Natural killer cell (primary cell): ENCODE measurements at regions not wholly inside any gene's neighbourhood (a gene's known extent, or its start where the extent isn't known, plus 50 kb on each side); places are given as distances from the start of the nearest gene placed in this dataset.

ENCODE experiments used
- ATAC-seq, 3 donors: fragments of 150-1000 bp in 2 of 3; fragments of 200-7000 bp in 1 of 3; cut with Tn5 transposase; 1 replicate in 1 of 3; 2 replicates in 2 of 3; pipeline ENCODE4 v1.10.0; 2021; ENCODE audit warnings: mild to moderate bottlenecking in 2 of 3, moderate library complexity in 2 of 3
- DNase-seq, 2 donors: peaks; one replicate each; pipeline versions ENCODE4 v3.0.0 to v3.0.0-alpha.2; 2013 to 2021; ENCODE audit warnings: mixed read lengths in 1 of 2
- H3K27ac ChIP-seq: one replicate; pipeline ENCODE4 v1.5.1; 2013; ENCODE audit warnings: mild to moderate bottlenecking, low read length
- H3K27me3 ChIP-seq: one replicate; pipeline ENCODE4 v1.6.1; 2013; ENCODE audit warnings: low read length; ENCODE audit not compliant: control insufficient read depth, insufficient read depth
- H3K36me3 ChIP-seq: one replicate; pipeline ENCODE4 v1.6.1; 2013; ENCODE audit warnings: low read length; ENCODE audit not compliant: control insufficient read depth, insufficient read depth
- H3K4me1 ChIP-seq: one replicate; pipeline ENCODE4 v1.6.1; 2013; ENCODE audit warnings: low read length; ENCODE audit not compliant: control insufficient read depth, insufficient read depth
- H3K4me3 ChIP-seq: one replicate; pipeline ENCODE4 v1.5.1; 2013; ENCODE audit warnings: low read length
- H3K9me3 ChIP-seq: one replicate; pipeline ENCODE4 v1.6.1; 2013; ENCODE audit warnings: low read length; ENCODE audit not compliant: control insufficient read depth, insufficient read depth
- H3K27ac Mint-ChIP-seq, 2 donors: one replicate each; pipeline ENCODE4 v1.8.0; 2022; ENCODE audit warnings: mild to moderate bottlenecking in 2 of 2, mixed read lengths in 2 of 2, moderate library complexity in 1 of 2
- H3K27me3 Mint-ChIP-seq, 2 donors: one replicate each; pipeline ENCODE4 v1.8.0; 2022; ENCODE audit warnings: low read depth in 2 of 2, mixed read lengths in 2 of 2
- H3K36me3 Mint-ChIP-seq: one replicate; pipeline ENCODE4 v1.8.0; 2022; ENCODE audit warnings: mixed read lengths
- H3K4me1 Mint-ChIP-seq, 2 donors: one replicate each; pipeline ENCODE4 v1.8.0; 2022; ENCODE audit warnings: mixed read lengths in 2 of 2
- H3K4me3 Mint-ChIP-seq: one replicate; pipeline ENCODE4 v1.8.0; 2022; ENCODE audit warnings: mild to moderate bottlenecking, moderate library complexity, mixed read lengths
- H3K9me3 Mint-ChIP-seq, 2 donors: one replicate each; pipeline ENCODE4 v1.8.0; 2022; ENCODE audit warnings: mixed read lengths in 2 of 2
- CTCF ChIP-seq: fragments of 200-600 bp; IDR thresholded peaks from one replicate; pipeline ENCODE4 v1.8.0; 2022; ENCODE audit warnings: antibody characterized with exemption
- WGBS: methylation state at CpG from one replicate; pipeline ENCODE4 v1.1.7; 2013; ENCODE audit warnings: missing lambda C conversion rate; ENCODE audit not compliant: insufficient coverage; 5-methylcytosine and 5-hydroxymethylcytosine counted together
- intact Hi-C: fragments of 100-400 bp; cut with micrococcal nuclease; formaldehyde crosslinking; loops from one replicate; pipeline ENCODE4 v1.14.2; 2022

- intact Hi-C loops: no loop called here
- Mint-ChIP-seq H3K27ac (no peak overlapping the region), H3K4me3 (no peak overlapping the region), H3K4me1 (no peaks in the 10 kb centered on the region), H3K36me3 (no peaks in the 10 kb centered on the region), H3K9me3 (peaks cover 7 to 12% of the 10 kb centered on the region in 2 donors), H3K27me3 (no peaks in the 10 kb centered on the region)
- no peak for DNase-seq
- no peaks in the 10 kb centered on the region for H3K36me3 ChIP-seq
- H3K4me3 ChIP-seq: no peak overlapping the region
- H3K27me3 ChIP-seq: no peaks in the 10 kb centered on the region
- H3K27ac ChIP-seq: no peak overlapping the region
- H3K9me3 ChIP-seq: no peaks in the 10 kb centered on the region
- no peak for ATAC-seq
- H3K4me1 ChIP-seq: no peaks in the 10 kb centered on the region
- no peak for TF ChIP-seq CTCF
Observed at GRCh38 chr4:130293692-130294091, 1197.7 kb downstream of the C4orf33 start.

- DNase-seq: no peak
- H3K4me1 ChIP-seq: no peaks in the 10 kb centered on the region
- no peak for ATAC-seq
Observed at GRCh38 chr4:130296448-130296847, 1200.5 kb downstream of the C4orf33 start.

GRCh38 chr4:130306566-130306965, 1210.6 kb downstream of the C4orf33 start:
- no peak overlapping the region for H3K4me3 Mint-ChIP-seq
- intact Hi-C loops: no loop called here
- TF ChIP-seq CTCF: no peak
- no peaks in the 10 kb centered on the region for H3K36me3 Mint-ChIP-seq
- no peaks in the 10 kb centered on the region for H3K36me3 ChIP-seq
- H3K4me1 ChIP-seq: no peaks in the 10 kb centered on the region
- no peak for DNase-seq
- H3K4me3 ChIP-seq: no peak overlapping the region
- no peaks in the 10 kb centered on the region for H3K27me3 Mint-ChIP-seq
- peaks cover 2 to 15% of the 10 kb centered on the region in 2 donors for H3K9me3 Mint-ChIP-seq
- WGBS: no CpG with 5 or more reads among the region's 2 CpGs
- ATAC-seq: no peak
- no peak overlapping the region for H3K27ac Mint-ChIP-seq
- no peaks in the 10 kb centered on the region for H3K4me1 Mint-ChIP-seq
- H3K9me3 ChIP-seq: no peaks in the 10 kb centered on the region
- no peaks in the 10 kb centered on the region for H3K27me3 ChIP-seq
- no peak overlapping the region for H3K27ac ChIP-seq

More at GRCh38 chr4:130296448-130296847, 1200.5 kb downstream of the C4orf33 start:
- Histone ChIP-seq H3K27ac (no peak overlapping the region), H3K4me3 (no peak overlapping the region), H3K9me3 (no peaks in the 10 kb centered on the region), H3K27me3 (no peaks in the 10 kb centered on the region), H3K36me3 (no peaks in the 10 kb centered on the region)
- H3K4me1 Mint-ChIP-seq: no peaks in the 10 kb centered on the region
- H3K36me3 Mint-ChIP-seq: no peaks in the 10 kb centered on the region
- TF ChIP-seq CTCF: no peak
- intact Hi-C loops: no loop called here
- H3K9me3 Mint-ChIP-seq: peaks cover 6 to 10% of the 10 kb centered on the region in 2 donors
- no peaks in the 10 kb centered on the region for H3K27me3 Mint-ChIP-seq
- no peak overlapping the region for H3K27ac Mint-ChIP-seq
- no peak overlapping the region for H3K4me3 Mint-ChIP-seq

GRCh38 chr4:130309221-130309620, 1213.3 kb downstream of the C4orf33 start:
- no peak for TF ChIP-seq CTCF
- H3K4me1 Mint-ChIP-seq: no peaks in the 10 kb centered on the region
- Histone ChIP-seq H3K9me3 (no peaks in the 10 kb centered on the region), H3K4me3 (no peak overlapping the region), H3K4me1 (no peaks in the 10 kb centered on the region), H3K36me3 (no peaks in the 10 kb centered on the region), H3K27ac (no peak overlapping the region), H3K27me3 (no peaks in the 10 kb centered on the region)
- intact Hi-C loops: no loop called here
- H3K36me3 Mint-ChIP-seq: no peaks in the 10 kb centered on the region
- no peak overlapping the region for H3K4me3 Mint-ChIP-seq
- H3K27me3 Mint-ChIP-seq: no peaks in the 10 kb centered on the region
- DNase-seq (no peak), ATAC-seq (no peak)
- WGBS: 78% methylated on average over 2 of the region's 2 CpGs
- no peak overlapping the region for H3K27ac Mint-ChIP-seq
- H3K9me3 Mint-ChIP-seq: peaks cover 0 to 7% of the 10 kb centered on the region in 2 donors
